Esophagus muscularis mucosa (tissue), 4 donors: ENCODE measurements at regions not wholly inside any gene's neighbourhood (a gene's known extent, or its start where the extent isn't known, plus 50 kb on each side); places are given as distances from the start of the nearest gene placed in this dataset.

Source experiments
- DNase-seq: peaks from one replicate; pipeline ENCODE4 v3.0.0-alpha.2; 2017; ENCODE audit errors: extremely low spot score
- H3K27ac ChIP-seq, 4 donors: fragments of 200-600 bp; sonication (generic); replicated peaks in 1 of 4; 1 replicate in 3 of 4; 2 replicates in 1 of 4; pipeline ENCODE4 v1.5.1; 2016 to 2019; ENCODE audit warnings: mild to moderate bottlenecking in 1 of 4
- H3K27me3 ChIP-seq, 4 donors: fragments of 200-600 bp; sonication (generic); one replicate each; pipeline versions ENCODE4 v1.5.1 to v1.6.0; 2016 to 2019
- H3K36me3 ChIP-seq, 4 donors: fragments of 200-600 bp; sonication (generic); one replicate each; pipeline ENCODE4 v1.5.1; 2016 to 2019
- H3K4me1 ChIP-seq, 4 donors: fragments of 200-600 bp; sonication (generic); one replicate each; pipeline ENCODE4 v1.5.1; 2016 to 2019
- H3K4me3 ChIP-seq, 4 donors: fragments of 200-600 bp; sonication (generic); 1 replicate in 2 of 4; 2 replicates in 2 of 4; pipeline ENCODE4 v1.5.1; 2016 to 2019; ENCODE audit warnings: mild to moderate bottlenecking in 4 of 4, moderate library complexity in 1 of 4
- H3K9me3 ChIP-seq, 4 donors: fragments of 200-600 bp; sonication (generic); 1 replicate in 3 of 4; 2 replicates in 1 of 4; pipeline ENCODE4 v1.5.1; 2016 to 2019
- EP300 ChIP-seq: sonication (generic); formaldehyde crosslinking; IDR thresholded peaks from one replicate; pipeline ENCODE4 v1.6.1; 2017; ENCODE audit warnings: antibody characterized with exemption
- POLR2A ChIP-seq: fragments of 450-650 bp; IDR thresholded peaks from one replicate; pipeline ENCODE4 v1.6.1; 2017; ENCODE audit warnings: antibody characterized with exemption, moderate library complexity, mild to moderate bottlenecking, low read depth
- POLR2AphosphoS5 ChIP-seq, 2 donors: sonication (generic); formaldehyde crosslinking; IDR thresholded peaks; one replicate each; pipeline ENCODE4 v1.6.1; 2017; ENCODE audit warnings: antibody characterized with exemption in 2 of 2
- WGBS: methylation state at CpG from one replicate; pipeline ENCODE4 v1.1.5; 2018; 5-methylcytosine and 5-hydroxymethylcytosine counted together
- intact Hi-C: fragments of 100-400 bp; cut with DNase I; formaldehyde crosslinking; loops from one replicate; pipeline ENCODE4 v1.15.1; 2023
- TF ChIP-seq, protein P1 (sequence below), 3 experiments: fragments of 200-600 bp in 2 of 3; fragments of 450-650 bp in 1 of 3; sonication (generic) in 2 of 3; IDR thresholded peaks; one replicate each; pipeline ENCODE4 v1.5.1; 2017 to 2019; ENCODE audit warnings: antibody characterized with exemption in 3 of 3, mild to moderate bottlenecking in 2 of 3, moderate library complexity in 1 of 3

DNA sequence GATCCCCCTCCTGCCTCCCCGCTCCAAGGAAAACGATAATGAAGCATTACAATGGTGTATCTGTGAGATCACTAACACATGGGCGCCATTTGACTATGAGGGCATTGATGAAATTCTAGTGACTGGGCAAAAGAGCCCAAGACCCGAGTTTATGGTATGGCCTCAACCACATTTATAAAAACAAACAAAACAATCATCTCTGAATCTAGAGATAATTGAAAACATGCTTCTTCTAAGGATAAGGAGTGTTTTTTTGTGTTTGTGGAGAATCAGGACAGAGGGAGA is 100.9 kb upstream of the SEMA6A start:
- intact Hi-C loops, result no loop called here
- H3K27ac ChIP-seq, result no peak overlapping the region
- H3K36me3 ChIP-seq, result no peaks in the 10 kb centered on the region
- TF ChIP-seq EP300 (no peak), POLR2A (no peak), POLR2AphosphoS5 (IDR thresholded peaks at IDR 0.05) (no peak)
- TF ChIP-seq, protein P1, sequence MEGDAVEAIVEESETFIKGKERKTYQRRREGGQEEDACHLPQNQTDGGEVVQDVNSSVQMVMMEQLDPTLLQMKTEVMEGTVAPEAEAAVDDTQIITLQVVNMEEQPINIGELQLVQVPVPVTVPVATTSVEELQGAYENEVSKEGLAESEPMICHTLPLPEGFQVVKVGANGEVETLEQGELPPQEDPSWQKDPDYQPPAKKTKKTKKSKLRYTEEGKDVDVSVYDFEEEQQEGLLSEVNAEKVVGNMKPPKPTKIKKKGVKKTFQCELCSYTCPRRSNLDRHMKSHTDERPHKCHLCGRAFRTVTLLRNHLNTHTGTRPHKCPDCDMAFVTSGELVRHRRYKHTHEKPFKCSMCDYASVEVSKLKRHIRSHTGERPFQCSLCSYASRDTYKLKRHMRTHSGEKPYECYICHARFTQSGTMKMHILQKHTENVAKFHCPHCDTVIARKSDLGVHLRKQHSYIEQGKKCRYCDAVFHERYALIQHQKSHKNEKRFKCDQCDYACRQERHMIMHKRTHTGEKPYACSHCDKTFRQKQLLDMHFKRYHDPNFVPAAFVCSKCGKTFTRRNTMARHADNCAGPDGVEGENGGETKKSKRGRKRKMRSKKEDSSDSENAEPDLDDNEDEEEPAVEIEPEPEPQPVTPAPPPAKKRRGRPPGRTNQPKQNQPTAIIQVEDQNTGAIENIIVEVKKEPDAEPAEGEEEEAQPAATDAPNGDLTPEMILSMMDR (IDR thresholded peaks at IDR 0.05), result no peak
- 90% methylated on average over 4 of the region's 4 CpGs for WGBS
- no peaks in the 10 kb centered on the region for H3K27me3 ChIP-seq
- H3K4me1 ChIP-seq, result no peaks in the 10 kb centered on the region
- DNase-seq, result no peak
- H3K4me3 ChIP-seq, result no peak overlapping the region
- H3K9me3 ChIP-seq, result no peaks in the 10 kb centered on the region

DNA sequence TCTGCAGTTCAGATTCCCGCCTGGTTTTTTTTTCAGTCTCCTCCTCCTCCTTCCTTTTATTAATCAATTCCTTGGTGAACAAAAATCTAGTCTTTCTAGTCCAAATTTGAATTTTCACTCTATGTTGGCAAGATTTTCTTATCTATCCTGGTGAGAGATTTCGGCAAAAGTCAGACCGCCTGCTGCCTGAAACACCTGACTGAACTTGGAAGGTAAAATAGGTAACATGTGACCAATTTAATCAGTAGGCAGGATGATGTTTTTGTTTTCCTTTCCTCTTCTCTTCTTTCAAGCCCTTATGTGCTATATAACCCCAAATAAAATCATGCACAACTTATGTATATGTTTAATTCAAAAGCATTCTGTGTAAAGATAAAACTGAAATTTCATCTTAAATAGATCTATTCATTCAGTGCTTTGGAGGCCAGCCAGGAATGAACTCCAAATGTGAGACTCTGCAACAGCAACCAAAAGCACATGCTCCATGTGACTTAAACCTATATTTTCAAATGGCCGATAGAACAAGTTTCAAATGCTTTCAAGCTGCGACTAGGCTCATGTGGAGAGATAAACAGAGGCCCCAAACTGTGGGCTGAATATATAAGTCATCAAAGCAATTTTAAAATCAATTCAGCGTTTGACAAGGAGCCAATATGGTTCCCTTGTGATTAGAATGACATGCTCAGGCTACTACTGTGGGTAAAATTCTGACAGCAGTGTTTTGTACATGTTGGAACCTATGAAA is 100.4 kb upstream of the SEMA6A start:
- Histone ChIP-seq H3K36me3 (no peaks in the 10 kb centered on the region), H3K4me3 (no peak overlapping the region), H3K27me3 (no peaks in the 10 kb centered on the region), H3K9me3 (no peaks in the 10 kb centered on the region), H3K27ac (no peak overlapping the region), H3K4me1 (peaks cover 0 to 2% (median under 1%) of the 10 kb centered on the region in 4 donors)
- no peak for TF ChIP-seq EP300
- TF ChIP-seq POLR2A, result no peak
- TF ChIP-seq POLR2AphosphoS5 (IDR thresholded peaks at IDR 0.05), result no peak
- TF ChIP-seq, protein P1 (IDR thresholded peaks at IDR 0.05), result no peak
- DNase-seq, result no peak
- intact Hi-C loops, result no loop called here
- 73% methylated on average over 6 of the region's 6 CpGs for WGBS

DNA sequence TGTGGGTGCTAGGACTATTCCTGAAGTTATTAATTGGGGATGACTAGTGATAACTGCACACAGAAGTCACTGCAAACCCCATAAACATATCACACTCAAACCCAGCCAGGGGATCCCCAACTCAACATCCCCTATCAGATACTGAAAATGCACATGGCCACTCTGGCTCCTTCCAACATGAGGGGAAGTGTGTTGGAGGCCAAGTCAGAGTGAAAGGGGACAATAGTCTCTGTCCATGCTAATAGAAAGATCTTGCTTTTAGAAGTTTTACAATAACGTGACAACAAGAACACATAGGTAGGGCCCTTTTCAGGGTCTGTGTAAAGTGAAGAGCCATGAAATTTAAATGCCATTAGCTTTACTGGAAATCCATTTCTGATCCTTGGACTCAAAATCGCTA is 98.8 kb upstream of the SEMA6A start:
- H3K36me3 ChIP-seq, result no peaks in the 10 kb centered on the region
- no peak for TF ChIP-seq EP300
- TF ChIP-seq, protein P1 (IDR thresholded peaks at IDR 0.05), result no peak
- TF ChIP-seq POLR2AphosphoS5 (IDR thresholded peaks at IDR 0.05), result no peak
- no peak for TF ChIP-seq POLR2A
- 100% methylated on average over 2 of the region's 2 CpGs for WGBS
- intact Hi-C loops, result no loop called here
- H3K4me3 ChIP-seq, result no peak overlapping the region
- DNase-seq, result no peak
- H3K4me1 ChIP-seq, result peaks cover 0 to 9% (median 2%) of the 10 kb centered on the region in 4 donors
- no peaks in the 10 kb centered on the region for H3K27me3 ChIP-seq
- no peaks in the 10 kb centered on the region for H3K9me3 ChIP-seq
- H3K27ac ChIP-seq, result no peak overlapping the region

DNA sequence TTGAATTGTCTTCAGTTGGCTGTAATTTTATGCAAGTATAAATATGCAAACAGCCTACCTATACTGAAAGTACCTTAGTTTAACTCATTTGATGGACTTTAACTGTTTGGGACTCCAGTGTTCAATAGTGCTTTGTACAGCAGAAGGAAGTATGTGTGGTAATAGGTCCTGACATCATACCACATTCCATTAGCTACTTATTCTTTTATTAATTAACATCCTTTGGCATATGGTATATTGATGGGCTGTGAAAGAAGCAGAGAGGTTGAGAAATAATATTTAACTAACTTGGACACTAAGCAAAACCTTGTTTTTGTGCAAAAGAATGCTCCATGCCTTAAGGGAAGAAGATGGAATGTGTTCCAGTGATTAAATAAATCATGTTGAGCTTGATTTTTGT is 97.6 kb upstream of the SEMA6A start:
- no peaks in the 10 kb centered on the region for H3K27me3 ChIP-seq
- no peak overlapping the region for H3K4me3 ChIP-seq
- DNase-seq, result no peak
- no peak for TF ChIP-seq POLR2AphosphoS5 (IDR thresholded peaks at IDR 0.05)
- no peak for TF ChIP-seq EP300
- TF ChIP-seq, protein P1 (IDR thresholded peaks at IDR 0.05), result no peak
- no peak for TF ChIP-seq POLR2A
- no peaks in the 10 kb centered on the region for H3K36me3 ChIP-seq
- no peaks in the 10 kb centered on the region for H3K9me3 ChIP-seq
- peaks cover 0 to 9% (median 2%) of the 10 kb centered on the region in 4 donors for H3K4me1 ChIP-seq
- no peak overlapping the region for H3K27ac ChIP-seq
- intact Hi-C loops, result no loop called here

DNA sequence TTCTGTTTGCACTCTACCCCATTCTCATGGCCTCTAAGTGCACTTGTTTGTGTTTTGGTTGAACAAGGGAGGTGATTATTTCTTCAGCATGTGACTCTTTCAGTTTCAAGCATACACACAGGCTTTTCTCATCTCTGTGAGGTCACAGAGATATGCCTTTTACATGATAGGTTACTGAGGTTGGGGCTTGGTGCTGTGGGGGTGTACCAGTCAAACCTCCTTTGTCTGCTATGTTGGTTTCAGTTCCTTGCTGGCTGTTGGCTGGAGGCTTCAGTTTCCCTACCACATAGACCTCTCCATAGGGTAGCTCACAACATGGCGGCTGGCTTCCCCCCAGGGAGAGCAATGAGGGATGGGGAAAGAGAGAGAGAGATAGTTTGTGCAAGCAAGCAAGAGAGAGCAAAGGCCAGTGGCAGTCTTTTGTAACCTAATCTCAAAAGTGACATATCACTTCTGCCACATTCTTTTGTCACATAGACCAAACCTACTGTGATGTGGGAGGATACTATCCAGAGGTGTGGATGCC is 96.7 kb upstream of the SEMA6A start:
- no peaks in the 10 kb centered on the region for H3K9me3 ChIP-seq
- H3K36me3 ChIP-seq, result no peaks in the 10 kb centered on the region
- intact Hi-C loops, result no loop called here
- no peak overlapping the region for H3K4me3 ChIP-seq
- no peaks in the 10 kb centered on the region for H3K27me3 ChIP-seq
- TF ChIP-seq EP300 (no peak), POLR2AphosphoS5 (IDR thresholded peaks at IDR 0.05) (no peak), POLR2A (no peak)
- TF ChIP-seq, protein P1 (IDR thresholded peaks at IDR 0.05), result no peak
- H3K27ac ChIP-seq, result no peak overlapping the region
- DNase-seq, result no peak
- peaks cover 0 to 9% (median 2%) of the 10 kb centered on the region in 4 donors for H3K4me1 ChIP-seq
- WGBS, result 100% methylated on average over 1 of the region's 1 CpG
